ENCODE measurements at regions not wholly inside any gene's neighbourhood (a gene's known extent, or its start where the extent isn't known, plus 50 kb on each side); places are given as distances from the start of the nearest gene placed in this dataset.

DNA sequence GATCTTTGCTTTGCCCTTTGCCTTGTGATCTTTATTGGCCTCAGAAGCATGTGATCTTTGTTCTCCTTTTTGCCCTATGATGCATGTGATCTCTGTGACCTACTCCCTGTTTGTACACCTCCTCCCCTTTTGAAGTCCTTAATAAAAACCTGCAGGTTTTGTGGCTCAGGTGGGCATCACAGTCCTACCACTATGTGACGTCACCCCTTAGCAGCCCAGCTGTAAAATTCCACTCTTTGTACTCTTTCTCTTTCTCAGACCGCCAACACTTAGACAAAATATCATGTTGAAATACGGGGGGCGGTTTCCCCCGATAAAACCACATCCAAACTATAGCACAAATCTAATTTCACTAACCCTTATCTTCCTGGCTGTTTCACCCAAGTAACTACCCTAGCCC lies 76.7 kb upstream of the RAPGEF4 start:
- no peak for DNase-seq

DNA sequence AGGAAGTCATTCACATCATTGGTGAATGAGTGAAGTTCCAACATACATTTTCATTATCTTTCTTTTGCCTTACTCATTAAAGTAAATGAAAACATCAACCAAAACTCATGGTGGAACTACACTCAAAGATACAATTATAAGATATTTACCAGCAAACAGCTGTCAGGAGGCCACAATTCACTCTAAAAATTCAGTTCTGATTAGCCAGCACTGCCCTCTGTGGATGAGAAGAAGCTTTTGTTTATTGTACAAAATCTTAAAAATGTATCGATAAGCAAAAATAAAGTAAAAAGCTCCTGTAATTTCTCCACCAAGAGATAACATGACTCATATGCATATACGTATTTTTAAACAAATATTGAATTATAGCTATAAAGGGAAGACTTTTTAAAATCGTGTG lies 73.5 kb upstream of the RAPGEF4 start:
- DNase-seq, result no peak

DNA sequence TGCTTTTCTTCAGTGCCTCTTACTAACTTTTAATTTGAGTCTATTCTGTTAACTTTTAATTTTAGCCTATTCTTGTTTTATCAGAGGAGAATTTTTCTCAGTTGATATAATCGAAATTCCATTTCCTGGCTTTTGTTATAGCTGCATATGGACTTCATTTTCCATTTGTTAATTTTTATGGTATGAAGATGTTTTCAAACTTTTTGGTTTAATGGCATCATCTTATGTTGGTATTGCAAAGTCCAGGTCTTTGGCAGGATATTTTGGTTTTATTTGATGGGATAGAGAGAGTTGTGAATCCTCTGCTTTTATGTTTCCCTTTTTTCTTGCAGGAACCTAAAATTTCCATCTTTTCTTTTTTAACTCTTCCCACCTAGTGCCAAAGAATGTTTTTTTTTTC lies 70.9 kb upstream of the RAPGEF4 start:
- no peak for DNase-seq

DNA sequence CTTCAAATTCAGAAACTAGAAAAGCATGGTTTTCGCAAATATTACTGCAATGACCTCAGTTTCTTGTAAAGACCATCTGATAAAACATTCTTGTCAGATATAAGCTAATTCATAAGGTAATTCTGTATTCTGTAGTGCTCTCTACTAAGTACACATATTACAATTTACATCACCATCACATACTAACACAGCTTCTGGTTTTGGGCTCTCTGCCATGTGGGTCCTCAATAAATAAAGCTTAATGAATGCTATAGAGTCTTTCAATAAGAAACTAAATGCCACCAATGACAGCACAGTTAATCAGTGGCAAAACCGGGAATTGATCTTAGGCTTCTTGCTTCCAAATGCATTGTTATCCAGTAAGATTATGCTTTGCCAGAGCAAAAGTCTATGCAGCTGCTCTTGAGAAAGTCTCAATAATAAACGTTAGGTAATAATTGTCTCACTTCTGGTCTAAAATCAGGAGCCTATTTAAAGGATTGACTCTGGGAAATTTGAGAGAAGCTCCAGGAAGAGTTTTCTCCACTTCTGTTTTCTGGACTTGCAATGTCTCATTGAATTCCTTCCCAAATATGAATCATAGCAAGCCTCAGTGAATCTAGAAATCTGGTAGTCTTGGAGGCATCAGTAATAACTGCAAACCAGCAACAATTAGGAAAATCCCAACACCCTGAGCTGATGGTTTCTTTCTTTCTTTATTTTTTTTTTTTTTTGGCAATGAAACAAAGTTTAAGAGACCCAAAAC lies 67.9 kb upstream of the RAPGEF4 start:
- peak in 1 of 2 experiments; percentile 18 for DNase-seq

DNA sequence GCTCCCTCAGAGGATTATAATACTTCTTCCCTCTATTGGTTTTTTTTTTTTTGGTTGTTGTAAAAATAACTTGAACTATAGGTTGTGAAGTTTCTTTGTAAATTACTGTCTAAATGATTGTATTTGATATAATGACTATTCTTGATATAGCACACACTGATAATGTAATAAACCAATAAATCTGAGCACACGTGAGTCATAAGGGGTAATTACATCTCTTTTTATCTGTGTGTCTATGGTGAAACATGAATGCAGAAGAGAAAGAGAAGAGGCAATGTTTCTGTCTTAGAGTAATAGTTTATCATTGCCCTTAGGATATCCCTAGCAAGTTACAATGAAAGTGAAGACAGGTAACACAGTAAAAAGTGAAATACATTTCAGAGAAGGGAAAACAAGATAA lies 64.1 kb upstream of the RAPGEF4 start:
- DNase-seq, result no peak

DNA sequence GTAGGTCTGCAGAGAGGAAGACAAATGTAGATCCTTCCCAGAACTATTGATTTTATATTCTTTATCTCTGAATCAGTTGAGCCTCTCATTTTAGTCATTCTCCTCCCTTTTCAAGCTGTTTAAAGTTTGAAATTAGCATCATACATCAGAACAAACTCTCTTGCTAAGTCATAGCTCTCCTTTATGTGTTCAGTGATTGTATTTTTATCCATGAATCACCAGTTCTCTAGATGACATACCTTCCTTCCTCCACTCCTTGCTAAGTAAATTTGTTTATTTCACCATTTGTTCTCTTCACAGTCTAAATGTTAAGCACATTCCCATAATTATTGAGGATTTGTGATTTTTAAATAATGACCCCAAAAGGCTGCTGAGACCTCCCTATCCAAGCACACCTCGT lies 63.5 kb upstream of the RAPGEF4 start:
- no peak for DNase-seq

DNA sequence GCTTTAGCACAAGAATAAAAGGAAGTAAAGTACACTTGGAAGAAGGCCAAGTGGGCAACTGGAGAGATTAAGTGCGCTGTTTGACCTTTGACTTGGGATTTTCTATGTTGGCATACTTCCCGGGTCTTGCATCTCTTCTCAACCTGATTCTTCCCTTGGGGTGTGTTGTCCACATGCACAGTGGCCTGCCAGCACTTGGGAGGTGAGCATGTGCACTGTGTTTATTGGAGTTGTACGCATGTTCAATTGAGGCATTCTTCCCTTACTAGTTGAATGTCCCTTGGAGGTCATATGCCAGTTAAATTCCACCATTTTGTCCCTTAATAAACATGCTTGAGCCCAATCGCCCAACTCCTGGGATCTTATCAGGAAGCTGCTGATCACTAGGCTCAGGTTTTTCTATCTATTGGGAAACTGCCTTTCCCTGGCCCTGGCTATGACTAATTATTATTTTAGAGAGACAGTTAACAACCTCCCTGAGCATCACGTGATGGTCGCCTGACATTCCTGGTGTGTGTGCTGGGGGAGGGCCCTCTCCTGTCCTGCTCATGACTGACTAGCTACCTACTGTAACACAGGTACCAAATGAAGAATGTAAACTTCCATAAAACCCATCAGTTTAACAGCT lies 62.5 kb upstream of the RAPGEF4 start:
- DNase-seq, result peak in 1 of 2 experiments; percentile 24

DNA sequence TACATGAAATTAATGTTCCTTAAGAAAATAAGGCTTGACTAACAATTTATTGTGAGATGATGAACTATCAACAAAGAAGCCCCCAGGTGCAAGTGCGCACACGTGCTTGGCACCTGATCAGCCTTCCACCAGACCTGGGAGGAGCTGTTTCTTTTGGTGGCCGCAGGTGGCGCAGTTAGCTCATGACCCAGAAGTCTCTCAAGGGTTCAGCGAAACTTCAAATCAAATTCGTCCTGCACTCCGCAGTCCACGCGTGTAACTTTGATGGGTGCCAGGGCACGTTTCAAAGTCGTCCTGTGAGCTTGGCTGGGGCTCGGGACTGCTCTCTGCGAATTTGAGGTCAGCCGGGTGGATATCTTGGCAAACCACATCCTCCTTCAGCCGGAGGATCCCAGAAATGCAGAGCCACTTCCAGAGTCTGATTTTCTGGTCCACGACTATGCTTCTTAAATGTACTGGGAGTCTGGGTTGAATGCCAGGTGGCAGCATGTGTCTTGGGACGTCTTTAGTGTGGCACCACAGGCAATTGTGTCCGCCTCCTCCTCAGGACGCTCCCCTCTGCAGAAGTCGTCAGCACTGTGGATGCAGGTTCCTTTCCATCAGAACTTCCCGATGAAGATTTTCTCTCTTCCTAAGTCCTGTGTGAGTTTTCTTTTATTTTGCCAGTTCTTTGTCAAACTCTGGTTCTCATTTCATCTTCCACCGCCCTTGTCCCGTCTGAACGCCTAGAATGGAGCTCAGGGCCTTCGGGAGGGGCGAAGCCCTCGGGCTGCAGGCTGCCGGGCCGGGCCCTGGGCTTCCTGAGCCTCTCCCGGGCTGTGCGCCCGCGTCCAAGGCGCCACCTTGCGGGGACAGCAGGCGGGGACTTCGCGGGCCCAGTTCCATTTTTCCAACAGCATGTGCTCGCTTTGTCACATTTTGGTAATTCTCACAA lies 61.3 kb upstream of the RAPGEF4 start:
- no peak for DNase-seq

DNA sequence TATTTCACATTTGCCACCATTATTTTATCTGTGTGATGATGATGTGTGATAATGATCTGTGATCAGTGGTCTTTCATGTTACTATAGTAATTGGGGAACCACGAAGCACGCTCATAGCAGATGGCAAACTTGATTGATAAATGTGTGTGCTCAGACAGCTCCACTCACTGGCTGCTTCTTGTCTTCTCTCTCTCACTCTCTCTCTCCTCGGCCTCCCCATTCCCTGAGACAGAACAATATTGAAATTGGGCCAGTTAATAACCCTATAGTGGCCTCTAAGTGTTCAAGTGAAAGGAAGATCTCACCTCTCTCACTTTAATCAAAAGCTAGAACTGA lies 60.7 kb upstream of the RAPGEF4 start:
- no peak for DNase-seq

DNA sequence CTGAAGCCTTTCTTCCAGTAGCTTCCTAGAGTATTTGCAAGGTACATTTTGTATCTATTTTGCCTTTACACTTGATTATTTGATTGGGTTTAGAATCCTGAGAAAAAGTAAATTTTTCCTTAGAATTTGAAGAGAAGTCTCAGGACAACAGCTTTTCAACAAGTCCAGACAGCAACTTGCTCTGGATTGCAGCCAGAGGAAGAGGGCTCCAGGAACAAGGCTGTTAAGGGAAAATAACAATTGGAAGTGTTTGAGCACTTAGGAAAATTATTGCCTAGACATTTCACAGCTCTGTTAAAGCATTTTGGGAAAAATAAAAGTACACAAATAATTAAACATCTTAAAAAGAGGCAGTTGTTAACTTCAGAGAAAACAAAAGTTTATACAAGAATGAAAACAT lies 58.3 kb upstream of the RAPGEF4 start:
- DNase-seq, result peak in 1 of 2 experiments; percentile 60

DNA sequence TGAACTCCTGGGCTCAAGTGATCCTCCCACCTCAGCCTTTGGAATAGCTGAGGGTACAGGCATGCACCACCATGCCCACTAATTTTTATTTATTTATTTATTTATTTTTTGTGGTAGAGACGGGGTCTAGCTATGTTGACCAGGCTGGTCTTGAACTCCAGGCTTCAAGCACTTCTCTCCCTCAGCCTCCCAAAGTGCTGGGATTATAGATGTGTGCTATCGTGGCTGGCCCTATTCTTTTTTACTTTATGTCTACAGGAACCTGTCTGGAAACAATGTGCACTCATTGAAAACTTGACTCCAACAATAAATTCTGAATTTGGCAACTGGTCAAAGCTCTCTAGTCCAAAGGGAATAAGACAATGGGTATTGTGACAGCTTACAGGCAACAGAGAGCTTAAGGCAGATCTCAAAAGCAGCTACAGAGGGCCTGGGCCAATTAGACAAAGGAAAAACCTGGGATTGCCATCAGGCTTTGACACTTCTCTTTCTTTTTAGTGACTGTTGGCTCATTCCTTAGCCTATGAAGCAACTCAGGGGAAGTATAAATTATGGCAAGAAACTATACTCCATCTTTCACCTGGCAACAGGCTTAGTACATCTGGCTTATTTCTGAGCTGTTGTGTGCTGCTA lies 55.1 kb upstream of the RAPGEF4 start:
- DNase-seq, result peak in 1 of 2 experiments; percentile 2

DNA sequence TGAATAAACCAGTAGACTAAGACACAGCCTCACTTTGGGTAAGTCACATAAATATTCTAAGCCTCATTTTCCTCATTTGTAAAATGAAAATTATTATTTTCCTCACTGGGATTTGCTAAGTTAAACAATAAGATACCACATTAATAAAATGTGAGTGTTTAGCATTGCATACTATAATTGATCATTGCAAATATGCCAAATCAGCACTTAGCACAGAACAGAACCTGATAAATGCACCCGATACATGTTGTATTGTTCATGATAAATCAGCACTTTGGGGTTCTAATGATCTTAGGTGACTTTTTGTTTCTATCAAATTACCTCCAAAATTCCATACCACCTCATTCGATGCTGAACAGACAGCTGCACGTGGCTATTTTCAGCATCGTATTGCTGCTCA lies 50.2 kb upstream of the RAPGEF4 start:
- no peak for DNase-seq
